Keratinocyte (primary cell): ENCODE measurements at regions not wholly inside any gene's neighbourhood (a gene's known extent, or its start where the extent isn't known, plus 50 kb on each side); places are given as distances from the start of the nearest gene placed in this dataset.

Experiments used
- DNase-seq: peaks from one replicate; pipeline ENCODE4 v3.0.0-alpha.2; 2011; ENCODE audit warnings: low read depth, missing footprints, low spot score
- FAIRE-seq: peaks from 2 replicates; lab custom pipeline; 2011; peaks lifted over from hg19 to GRCh38; lab: Jason Lieb, UNC
- H2AFZ ChIP-seq: 2 replicates; pipeline ENCODE4 v1.6.0; 2012; ENCODE audit warnings: low read length, control low read depth, inconsistent platforms; ENCODE audit not compliant: control insufficient read depth
- H3K27ac ChIP-seq: 2 replicates; pipeline ENCODE4 v1.5.1; 2011; ENCODE audit warnings: low read length; ENCODE audit not compliant: control insufficient read depth, insufficient read depth
- H3K27me3 ChIP-seq: 3 replicates; pipeline ENCODE4 v1.6.0; 2011; ENCODE audit warnings: low read length; ENCODE audit not compliant: control insufficient read depth, insufficient read depth; ENCODE audit errors: extremely low read depth
- H3K36me3 ChIP-seq, 2 experiments: 2 replicates in 1 of 2; 3 replicates in 1 of 2; pipeline ENCODE4 v1.5.1; 2011; ENCODE audit warnings: low read length in 2 of 2, mild to moderate bottlenecking in 1 of 2; ENCODE audit not compliant: control insufficient read depth in 2 of 2, insufficient read depth in 2 of 2; ENCODE audit errors: extremely low read depth in 1 of 2
- H3K4me1 ChIP-seq: 3 replicates; pipeline ENCODE4 v1.5.1; 2011; ENCODE audit warnings: low read length; ENCODE audit not compliant: control insufficient read depth, insufficient read depth; ENCODE audit errors: extremely low read depth
- H3K4me2 ChIP-seq: 3 replicates; pipeline ENCODE4 v1.6.0; 2011; ENCODE audit warnings: low read depth, low read length; ENCODE audit not compliant: control insufficient read depth, insufficient read depth; ENCODE audit errors: extremely low read depth
- H3K4me3 ChIP-seq, 3 experiments: fragments of 200-600 bp in 1 of 3; sonication (generic) in 1 of 3; 2 replicates in 2 of 3; 3 replicates in 1 of 3; pipeline ENCODE4 v1.5.1; 2011 to 2016; ENCODE audit warnings: low read length in 3 of 3, mild to moderate bottlenecking in 3 of 3, control low read depth in 2 of 3, inconsistent platforms in 1 of 3, low read depth in 1 of 3, mixed read lengths in 1 of 3, mixed run types in 1 of 3, moderate library complexity in 1 of 3; ENCODE audit not compliant: control insufficient read depth in 2 of 3, insufficient read depth in 2 of 3; ENCODE audit errors: extremely low read depth in 1 of 3
- H3K79me2 ChIP-seq: 2 replicates; pipeline ENCODE4 v1.6.0; 2012; ENCODE audit warnings: low read length; ENCODE audit not compliant: control insufficient read depth, insufficient read depth
- H3K9ac ChIP-seq: 3 replicates; pipeline ENCODE4 v1.6.0; 2011; ENCODE audit warnings: low read length; ENCODE audit not compliant: control insufficient read depth, insufficient read depth; ENCODE audit errors: extremely low read depth
- H3K9me1 ChIP-seq: 3 replicates; pipeline ENCODE4 v1.6.0; 2011; ENCODE audit warnings: low read length; ENCODE audit not compliant: control insufficient read depth, insufficient read depth; ENCODE audit errors: extremely low read depth
- H3K9me3 ChIP-seq: 2 replicates; pipeline ENCODE4 v1.5.1; 2012; ENCODE audit warnings: low read depth, low read length; ENCODE audit not compliant: control insufficient read depth
- H4K20me1 ChIP-seq: 3 replicates; pipeline ENCODE4 v1.6.0; 2011; ENCODE audit warnings: low read length; ENCODE audit not compliant: control insufficient read depth, insufficient read depth; ENCODE audit errors: extremely low read depth
- EZH2 ChIP-seq: IDR thresholded peaks from one replicate; pipeline ENCODE4 v1.6.1; 2012; ENCODE audit warnings: inconsistent platforms, mild to moderate bottlenecking, low read length, moderate library complexity
- dilution Hi-C: fragments of 300-500 bp; cut with MboI; formaldehyde crosslinking; loops from one replicate; pipeline ENCODE4 v1.7.0; 2020; ENCODE audit warnings: low sequenced_read_pairs; ENCODE audit not compliant: extremely low pct_ligation_motif_present
- TF ChIP-seq, protein P1 (sequence below), 3 experiments: IDR thresholded peaks in 1 of 3; conservative IDR thresholded peaks in 1 of 3; optimal IDR thresholded peaks in 1 of 3; 2 replicates in 2 of 3; 3 replicates in 1 of 3; pipeline versions ENCODE3 to v1.5.1; 2011; ENCODE audit warnings: low read length in 3 of 3, mild to moderate bottlenecking in 3 of 3, moderate library complexity in 2 of 3, control low read depth in 1 of 3, inconsistent platforms in 1 of 3; ENCODE audit not compliant: insufficient read depth in 2 of 3; ENCODE audit errors: extremely low read depth in 1 of 3

DNA sequence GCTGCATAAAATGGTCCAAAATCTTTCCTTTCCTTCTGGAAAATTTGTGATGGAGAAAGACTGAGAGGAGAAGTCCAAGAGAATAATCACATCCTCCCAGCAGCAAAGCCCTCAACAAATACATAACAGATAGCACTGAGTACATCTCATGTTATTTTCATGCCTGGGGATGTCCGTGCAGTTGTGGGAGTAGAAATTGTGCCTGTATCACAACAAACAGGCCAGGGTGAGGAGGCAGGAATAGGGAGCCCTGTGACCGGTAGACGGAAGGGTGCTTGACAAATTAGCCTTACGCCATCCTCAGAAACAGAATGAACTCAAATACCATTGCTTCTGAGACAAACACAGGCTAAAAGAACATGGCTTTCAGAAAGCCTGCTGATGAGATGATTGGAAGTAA is 333.2 kb upstream of the UMPS start:
- TF ChIP-seq EZH2, result no peak
- no peak overlapping the region for H3K27ac ChIP-seq
- H3K4me2 ChIP-seq, result no peak overlapping the region
- H3K27me3 ChIP-seq, result no peaks in the 10 kb centered on the region
- no peak overlapping the region for H2AFZ ChIP-seq
- H3K4me1 ChIP-seq, result no peaks in the 10 kb centered on the region
- H3K9ac ChIP-seq, result no peak overlapping the region
- H3K79me2 ChIP-seq, result no peaks in the 10 kb centered on the region
- H3K4me3 ChIP-seq, result no peak overlapping the region
- DNase-seq, result no peak
- no peaks in the 10 kb centered on the region for H3K36me3 ChIP-seq
- no peaks in the 10 kb centered on the region for H3K9me1 ChIP-seq
- FAIRE-seq, result no peak
- no peaks in the 10 kb centered on the region for H4K20me1 ChIP-seq
- dilution Hi-C loops, result no loop called here
- H3K9me3 ChIP-seq, result no peaks in the 10 kb centered on the region

DNA sequence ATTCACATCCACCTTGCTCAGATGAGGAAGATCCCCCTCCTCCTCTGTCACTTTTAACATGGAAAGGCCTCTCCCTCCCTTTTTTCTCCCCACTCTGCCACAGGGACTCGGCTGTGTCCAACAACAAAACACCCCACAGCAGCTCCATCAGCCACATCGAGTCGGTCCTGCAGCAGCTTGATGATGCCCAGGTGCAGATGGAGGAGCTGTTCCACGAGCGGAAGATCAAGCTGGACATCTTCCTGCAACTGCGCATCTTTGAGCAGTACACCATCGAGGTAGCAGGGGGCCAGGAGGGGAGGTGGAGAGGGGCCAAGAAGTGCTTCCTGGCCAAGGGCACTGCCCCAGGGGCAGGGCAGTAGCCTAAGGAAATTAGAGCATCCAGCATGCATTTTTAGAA is 331.7 kb upstream of the UMPS start:
- Histone ChIP-seq H3K79me2 (no peaks in the 10 kb centered on the region), H3K4me3 (no peak overlapping the region), H3K27ac (no peak overlapping the region), H3K9me1 (no peaks in the 10 kb centered on the region), H3K9ac (no peak overlapping the region), H3K4me2 (no peak overlapping the region), H3K4me1 (no peaks in the 10 kb centered on the region), H4K20me1 (no peaks in the 10 kb centered on the region), H3K27me3 (no peaks in the 10 kb centered on the region), H3K9me3 (no peaks in the 10 kb centered on the region), H2AFZ (no peak overlapping the region), H3K36me3 (no peaks in the 10 kb centered on the region)
- no peak for DNase-seq
- dilution Hi-C loops, result no loop called here
- TF ChIP-seq, protein P1, sequence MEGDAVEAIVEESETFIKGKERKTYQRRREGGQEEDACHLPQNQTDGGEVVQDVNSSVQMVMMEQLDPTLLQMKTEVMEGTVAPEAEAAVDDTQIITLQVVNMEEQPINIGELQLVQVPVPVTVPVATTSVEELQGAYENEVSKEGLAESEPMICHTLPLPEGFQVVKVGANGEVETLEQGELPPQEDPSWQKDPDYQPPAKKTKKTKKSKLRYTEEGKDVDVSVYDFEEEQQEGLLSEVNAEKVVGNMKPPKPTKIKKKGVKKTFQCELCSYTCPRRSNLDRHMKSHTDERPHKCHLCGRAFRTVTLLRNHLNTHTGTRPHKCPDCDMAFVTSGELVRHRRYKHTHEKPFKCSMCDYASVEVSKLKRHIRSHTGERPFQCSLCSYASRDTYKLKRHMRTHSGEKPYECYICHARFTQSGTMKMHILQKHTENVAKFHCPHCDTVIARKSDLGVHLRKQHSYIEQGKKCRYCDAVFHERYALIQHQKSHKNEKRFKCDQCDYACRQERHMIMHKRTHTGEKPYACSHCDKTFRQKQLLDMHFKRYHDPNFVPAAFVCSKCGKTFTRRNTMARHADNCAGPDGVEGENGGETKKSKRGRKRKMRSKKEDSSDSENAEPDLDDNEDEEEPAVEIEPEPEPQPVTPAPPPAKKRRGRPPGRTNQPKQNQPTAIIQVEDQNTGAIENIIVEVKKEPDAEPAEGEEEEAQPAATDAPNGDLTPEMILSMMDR (optimal IDR thresholded peaks at IDR 0.05 in 1 of 3, IDR thresholded peaks at IDR 0.05 in 1 of 3, conservative IDR thresholded peaks at IDR 0.05 in 1 of 3; ENCODE audit: extremely low read depth in 1 of 3, insufficient read depth in 2 of 3, low read length in 3 of 3), result no peak
- TF ChIP-seq EZH2, result no peak
- no peak for FAIRE-seq

DNA sequence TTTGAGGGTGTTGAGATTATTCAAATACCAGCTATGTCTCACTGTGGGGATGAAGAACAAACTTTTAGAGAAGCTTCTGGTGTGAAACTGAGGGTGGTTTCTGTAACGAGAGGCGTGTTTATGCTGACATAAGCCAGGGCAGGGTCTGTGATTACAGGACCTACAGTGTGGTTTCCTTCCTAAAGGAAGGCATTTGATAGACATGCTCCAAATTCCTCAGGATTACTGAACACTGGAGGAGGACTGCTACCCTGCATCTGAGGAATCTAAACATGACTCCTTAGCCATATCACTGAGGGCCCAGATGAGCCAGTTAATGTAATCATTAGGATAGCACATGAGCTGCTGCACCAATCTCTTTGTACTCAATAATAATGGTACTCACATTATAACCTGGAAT is 328.4 kb upstream of the UMPS start:
- H4K20me1 ChIP-seq, result no peaks in the 10 kb centered on the region
- H3K27ac ChIP-seq, result no peak overlapping the region
- no peak overlapping the region for H3K4me2 ChIP-seq
- no peak overlapping the region for H3K9ac ChIP-seq
- FAIRE-seq (no peak), DNase-seq (no peak)
- no peaks in the 10 kb centered on the region for H3K36me3 ChIP-seq
- TF ChIP-seq, protein P1 (optimal IDR thresholded peaks at IDR 0.05 in 1 of 3, IDR thresholded peaks at IDR 0.05 in 1 of 3, conservative IDR thresholded peaks at IDR 0.05 in 1 of 3; ENCODE audit: extremely low read depth in 1 of 3, insufficient read depth in 2 of 3, low read length in 3 of 3), result no peak
- TF ChIP-seq EZH2, result no peak
- H3K9me3 ChIP-seq, result no peaks in the 10 kb centered on the region
- no peak overlapping the region for H2AFZ ChIP-seq
- H3K9me1 ChIP-seq, result no peaks in the 10 kb centered on the region
- H3K79me2 ChIP-seq, result no peaks in the 10 kb centered on the region
- H3K4me1 ChIP-seq, result no peaks in the 10 kb centered on the region
- no peaks in the 10 kb centered on the region for H3K27me3 ChIP-seq
- H3K4me3 ChIP-seq, result no peak overlapping the region
- dilution Hi-C loops, result no loop called here
